ENCODE measurements at regions not wholly inside any gene's neighbourhood (a gene's known extent, or its start where the extent isn't known, plus 50 kb on each side); places are given as distances from the start of the nearest gene placed in this dataset.
"Not testable (repeated sequence)": the region's sequence is repeated elsewhere in the genome, so short reads cannot be mapped to it uniquely, and the experiment has no call there.

GRCh38 chr4:18691431-18692200 lies 670.1 kb upstream of the LCORL start:
- peak; percentile 26; the same call in 1 of the 3 replicates for ATAC-seq
- TF ChIP-seq, protein P1, sequence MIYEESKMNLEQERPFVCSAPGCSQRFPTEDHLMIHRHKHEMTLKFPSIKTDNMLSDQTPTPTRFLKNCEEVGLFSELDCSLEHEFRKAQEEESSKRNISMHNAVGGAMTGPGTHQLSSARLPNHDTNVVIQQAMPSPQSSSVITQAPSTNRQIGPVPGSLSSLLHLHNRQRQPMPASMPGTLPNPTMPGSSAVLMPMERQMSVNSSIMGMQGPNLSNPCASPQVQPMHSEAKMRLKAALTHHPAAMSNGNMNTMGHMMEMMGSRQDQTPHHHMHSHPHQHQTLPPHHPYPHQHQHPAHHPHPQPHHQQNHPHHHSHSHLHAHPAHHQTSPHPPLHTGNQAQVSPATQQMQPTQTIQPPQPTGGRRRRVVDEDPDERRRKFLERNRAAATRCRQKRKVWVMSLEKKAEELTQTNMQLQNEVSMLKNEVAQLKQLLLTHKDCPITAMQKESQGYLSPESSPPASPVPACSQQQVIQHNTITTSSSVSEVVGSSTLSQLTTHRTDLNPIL (CRISPR knock-in tag; IDR thresholded peaks at IDR 0.05; ENCODE audit: low read depth): no peak
- TF ChIP-seq ZFP3 (CRISPR knock-in tag; IDR thresholded peaks at IDR 0.05) (no peak), TSHZ2 (CRISPR knock-in tag; IDR thresholded peaks at IDR 0.05) (no peak), OSR1 (CRISPR knock-in tag; IDR thresholded peaks at IDR 0.05) (no peak)

- ATAC-seq: no peak
- TF ChIP-seq OSR1 (CRISPR knock-in tag; IDR thresholded peaks at IDR 0.05) (no peak), CSRNP3 (CRISPR knock-in tag; IDR thresholded peaks at IDR 0.05) (no peak), ZNF70 (CRISPR knock-in tag; IDR thresholded peaks at IDR 0.05) (no peak), ZFP30 (CRISPR knock-in tag; IDR thresholded peaks at IDR 0.05) (no peak), SNAI2 (CRISPR knock-in tag; IDR thresholded peaks at IDR 0.05) (no peak), ZNF8 (CRISPR knock-in tag; IDR thresholded peaks at IDR 0.05) (no peak), ZC3H10 (CRISPR knock-in tag; IDR thresholded peaks at IDR 0.05) (no peak), RARB (CRISPR knock-in tag; IDR thresholded peaks at IDR 0.05) (no peak), TOX (CRISPR knock-in tag; IDR thresholded peaks at IDR 0.05; ENCODE audit: borderline replicate concordance) (no peak), CSDC2 (CRISPR knock-in tag; IDR thresholded peaks at IDR 0.05) (no peak), TSHZ2 (CRISPR knock-in tag; IDR thresholded peaks at IDR 0.05) (no peak)
Observed at GRCh38 chr4:18690291-18690955, 668.9 kb upstream of the LCORL start.

DNA sequence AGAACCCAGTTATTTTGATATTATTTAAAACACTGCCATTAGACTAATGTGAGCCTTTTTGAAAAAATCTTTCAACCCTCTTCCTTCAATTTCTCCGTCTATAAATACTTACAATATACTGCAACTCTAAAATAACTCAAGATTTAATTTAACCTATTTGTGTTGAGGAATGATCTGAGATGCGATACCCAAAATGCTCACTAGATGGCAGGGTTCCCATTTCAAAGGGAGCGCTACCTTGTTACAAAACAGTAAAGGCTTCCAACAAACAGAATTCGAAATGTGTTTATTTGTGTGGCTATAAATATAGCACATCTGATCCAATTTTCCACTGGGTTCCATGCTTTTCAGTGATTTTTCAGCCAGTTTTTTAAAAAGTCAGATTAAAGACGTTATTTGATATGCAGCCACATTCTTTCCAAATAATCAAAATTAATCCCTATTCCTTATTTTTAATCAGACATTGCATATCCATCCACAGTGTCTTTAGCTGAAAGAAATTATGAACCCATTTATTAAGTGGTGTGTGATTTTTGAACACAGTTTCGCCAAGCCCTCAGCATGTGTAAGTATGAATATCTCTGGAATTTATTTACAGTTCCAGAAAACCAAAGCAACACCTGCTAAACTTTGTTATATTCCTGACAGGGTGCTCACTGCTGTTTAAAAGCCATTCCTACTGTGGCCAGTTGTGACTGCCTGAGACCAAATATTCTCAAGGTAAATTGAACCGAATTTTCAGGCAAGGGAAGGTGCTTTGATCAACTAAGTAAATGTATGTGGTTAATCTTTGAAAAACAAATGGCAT lies 668.0 kb upstream of the LCORL start:
- ATAC-seq: peak; percentile 84
- TF ChIP-seq GLIS3 (CRISPR knock-in tag; IDR thresholded peaks at IDR 0.05): no peak
- no peak for TF ChIP-seq BACH2 (CRISPR knock-in tag; IDR thresholded peaks at IDR 0.05; ENCODE audit: borderline replicate concordance)
- TF ChIP-seq, protein P1 (CRISPR knock-in tag; IDR thresholded peaks at IDR 0.05; ENCODE audit: low read depth): no peak
- no peak for TF ChIP-seq CSRNP3 (CRISPR knock-in tag; IDR thresholded peaks at IDR 0.05)
- no peak for TF ChIP-seq ZC3H10 (CRISPR knock-in tag; IDR thresholded peaks at IDR 0.05)
- TF ChIP-seq SNAI2 (CRISPR knock-in tag; IDR thresholded peaks at IDR 0.05): no peak
- no peak for TF ChIP-seq ESRRG (CRISPR knock-in tag; IDR thresholded peaks at IDR 0.05)
- TF ChIP-seq TCF4 (CRISPR knock-in tag; IDR thresholded peaks at IDR 0.05; ENCODE audit: borderline replicate concordance): no peak
- no peak for TF ChIP-seq TOX (CRISPR knock-in tag; IDR thresholded peaks at IDR 0.05; ENCODE audit: borderline replicate concordance)
- no peak for TF ChIP-seq RARB (CRISPR knock-in tag; IDR thresholded peaks at IDR 0.05)
- TF ChIP-seq, protein P2, sequence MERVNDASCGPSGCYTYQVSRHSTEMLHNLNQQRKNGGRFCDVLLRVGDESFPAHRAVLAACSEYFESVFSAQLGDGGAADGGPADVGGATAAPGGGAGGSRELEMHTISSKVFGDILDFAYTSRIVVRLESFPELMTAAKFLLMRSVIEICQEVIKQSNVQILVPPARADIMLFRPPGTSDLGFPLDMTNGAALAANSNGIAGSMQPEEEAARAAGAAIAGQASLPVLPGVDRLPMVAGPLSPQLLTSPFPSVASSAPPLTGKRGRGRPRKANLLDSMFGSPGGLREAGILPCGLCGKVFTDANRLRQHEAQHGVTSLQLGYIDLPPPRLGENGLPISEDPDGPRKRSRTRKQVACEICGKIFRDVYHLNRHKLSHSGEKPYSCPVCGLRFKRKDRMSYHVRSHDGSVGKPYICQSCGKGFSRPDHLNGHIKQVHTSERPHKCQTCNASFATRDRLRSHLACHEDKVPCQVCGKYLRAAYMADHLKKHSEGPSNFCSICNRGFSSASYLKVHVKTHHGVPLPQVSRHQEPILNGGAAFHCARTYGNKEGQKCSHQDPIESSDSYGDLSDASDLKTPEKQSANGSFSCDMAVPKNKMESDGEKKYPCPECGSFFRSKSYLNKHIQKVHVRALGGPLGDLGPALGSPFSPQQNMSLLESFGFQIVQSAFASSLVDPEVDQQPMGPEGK (CRISPR knock-in tag; IDR thresholded peaks at IDR 0.05; ENCODE audit: borderline replicate concordance): no peak
- TF ChIP-seq ZFP3 (CRISPR knock-in tag; IDR thresholded peaks at IDR 0.05): no peak
- no peak for TF ChIP-seq ZNF8 (CRISPR knock-in tag; IDR thresholded peaks at IDR 0.05)

- not testable (repeated sequence) for ATAC-seq
Observed at GRCh38 chr4:18688351-18688750, 666.8 kb upstream of the LCORL start.

Data from SK-N-SH treated with all-trans-retinoic acid at 6 μM for 48 hours (cell line).